GM23248 (cell line): ENCODE measurements at regions not wholly inside any gene's neighbourhood (a gene's known extent, or its start where the extent isn't known, plus 50 kb on each side); places are given as distances from the start of the nearest gene placed in this dataset.

Source experiments
- DNase-seq: peaks from one replicate; pipeline ENCODE4 v3.0.0-alpha.2; 2015
- H2AFZ ChIP-seq: fragments of 200-600 bp; sonication (generic); 2 replicates; pipeline ENCODE4 v1.6.1; 2016; ENCODE audit warnings: antibody characterized with exemption
- H3F3A ChIP-seq: fragments of 200-600 bp; sonication (generic); 2 replicates; pipeline ENCODE4 v1.6.1; 2016; ENCODE audit warnings: mild to moderate bottlenecking, antibody characterized with exemption, mixed run types; ENCODE audit not compliant: insufficient read depth
- H3K27ac ChIP-seq: fragments of 200-600 bp; sonication (generic); 2 replicates; pipeline ENCODE4 v1.5.1; 2016; ENCODE audit warnings: mild to moderate bottlenecking
- H3K27me3 ChIP-seq: fragments of 200-600 bp; sonication (generic); replicated peaks from 2 replicates; pipeline ENCODE4 v1.6.1; 2016; ENCODE audit warnings: mild to moderate bottlenecking; ENCODE audit not compliant: insufficient read depth
- H3K36me3 ChIP-seq: fragments of 200-600 bp; sonication (generic); 2 replicates; pipeline ENCODE4 v1.6.1; 2016; ENCODE audit warnings: low read depth, mild to moderate bottlenecking
- H3K4me1 ChIP-seq: fragments of 200-600 bp; sonication (generic); 2 replicates; pipeline ENCODE4 v1.6.1; 2016; ENCODE audit warnings: mild to moderate bottlenecking; ENCODE audit not compliant: insufficient read depth
- H3K4me2 ChIP-seq: fragments of 200-600 bp; sonication (generic); one replicate; pipeline ENCODE4 v1.6.1; 2016; ENCODE audit warnings: mild to moderate bottlenecking; ENCODE audit not compliant: unreplicated experiment
- H3K4me3 ChIP-seq: fragments of 200-600 bp; sonication (generic); 2 replicates; pipeline ENCODE4 v1.5.1; 2016; ENCODE audit warnings: mild to moderate bottlenecking
- H3K79me2 ChIP-seq: fragments of 200-600 bp; sonication (generic); 2 replicates; pipeline ENCODE4 v1.6.1; 2016; ENCODE audit warnings: mild to moderate bottlenecking; ENCODE audit not compliant: insufficient read depth
- H3K9ac ChIP-seq: fragments of 200-600 bp; sonication (generic); 2 replicates; pipeline ENCODE4 v1.6.1; 2016; ENCODE audit warnings: mild to moderate bottlenecking
- H3K9me2 ChIP-seq: fragments of 200-600 bp; sonication (generic); 2 replicates; pipeline ENCODE4 v1.6.1; 2016; ENCODE audit warnings: mixed run types, mild to moderate bottlenecking, moderate library complexity; ENCODE audit not compliant: insufficient read depth
- H3K9me3 ChIP-seq: fragments of 200-600 bp; sonication (generic); one replicate; pipeline ENCODE4 v1.6.1; 2017; ENCODE audit warnings: low read depth
- H4K20me1 ChIP-seq: fragments of 200-600 bp; sonication (generic); 2 replicates; pipeline ENCODE4 v1.6.0; 2016; ENCODE audit not compliant: insufficient read depth
- EZH2 ChIP-seq: fragments of 200-600 bp; sonication (generic); IDR thresholded peaks from 2 replicates; pipeline ENCODE4 v1.6.1; 2018; ENCODE audit warnings: antibody characterized with exemption, mild to moderate bottlenecking; ENCODE audit not compliant: insufficient read depth, poor library complexity, severe bottlenecking
- EZH2phosphoT487 ChIP-seq: fragments of 200-600 bp; sonication (generic); IDR thresholded peaks from 2 replicates; pipeline ENCODE4 v1.6.1; 2018; ENCODE audit warnings: antibody characterized with exemption, moderate library complexity, mild to moderate bottlenecking, low read depth; ENCODE audit not compliant: insufficient read depth
- WGBS, 2 experiments: methylation state at CpG; one replicate each; pipeline ENCODE4 v1.1.6; 2015 to 2017; ENCODE audit warnings: low lambda C conversion rate in 2 of 2, low coverage in 1 of 2; ENCODE audit errors: missing lambda C conversion rate in 2 of 2; 5-methylcytosine and 5-hydroxymethylcytosine counted together
- in situ Hi-C: fragments of 300-500 bp; cut with MboI; formaldehyde crosslinking; loops from 2 replicates; pipeline ENCODE4 v1.15.0; 2020

GRCh38 chr15:92339361-92339760 is 54.3 kb upstream of the ST8SIA2 start:
- H3K4me1 ChIP-seq: no peaks in the 10 kb centered on the region
- no peak overlapping the region for H3K4me2 ChIP-seq
- H2AFZ ChIP-seq: no peak overlapping the region
- no peak for DNase-seq
- WGBS, 2 experiments: 30 to 46% methylated on average over 3 of the region's 3 CpGs
- H4K20me1 ChIP-seq: no peaks in the 10 kb centered on the region
- no peaks in the 10 kb centered on the region for H3F3A ChIP-seq
- no peak overlapping the region for H3K9ac ChIP-seq
- in situ Hi-C loops: no loop called here
- no peaks in the 10 kb centered on the region for H3K79me2 ChIP-seq
- H3K4me3 ChIP-seq: no peak overlapping the region
- TF ChIP-seq EZH2 (no peak), EZH2phosphoT487 (no peak)
- no peak overlapping the region for H3K27ac ChIP-seq
- H3K9me3 ChIP-seq: no peaks in the 10 kb centered on the region
- no peaks in the 10 kb centered on the region for H3K9me2 ChIP-seq
- H3K27me3 ChIP-seq: peaks cover 8% of the 10 kb centered on the region
- H3K36me3 ChIP-seq: no peaks in the 10 kb centered on the region
